ENCODE measurements at regions not wholly inside any gene's neighbourhood (a gene's known extent, or its start where the extent isn't known, plus 50 kb on each side); places are given as distances from the start of the nearest gene placed in this dataset.
"Not testable (repeated sequence)": the region's sequence is repeated elsewhere in the genome, so short reads cannot be mapped to it uniquely, and the experiment has no call there.

GRCh38 chr4:153099391-153100140 lies 104.7 kb upstream of the TRIM2 start:
- intact Hi-C loops (cut with DNase I): no loop called here
- no peak for TF ChIP-seq CTCF (IDR thresholded peaks at IDR 0.05)
- peaks cover 0 to 3% (median 0%) of the 10 kb centered on the region in 7 donors for H3K27me3 ChIP-seq
- 86 to 90% methylated on average over 3 of the region's 3 CpGs for WGBS, 2 donors
- no peak overlapping the region for H3K27ac ChIP-seq
- H3K36me3 ChIP-seq: no peaks in the 10 kb centered on the region
- no peaks in the 10 kb centered on the region for H3K4me1 ChIP-seq
- H3K9me3 ChIP-seq: no peaks in the 10 kb centered on the region
- ATAC-seq (no peak), DNase-seq (no peak)
- H3K4me3 ChIP-seq: no peak overlapping the region

DNA sequence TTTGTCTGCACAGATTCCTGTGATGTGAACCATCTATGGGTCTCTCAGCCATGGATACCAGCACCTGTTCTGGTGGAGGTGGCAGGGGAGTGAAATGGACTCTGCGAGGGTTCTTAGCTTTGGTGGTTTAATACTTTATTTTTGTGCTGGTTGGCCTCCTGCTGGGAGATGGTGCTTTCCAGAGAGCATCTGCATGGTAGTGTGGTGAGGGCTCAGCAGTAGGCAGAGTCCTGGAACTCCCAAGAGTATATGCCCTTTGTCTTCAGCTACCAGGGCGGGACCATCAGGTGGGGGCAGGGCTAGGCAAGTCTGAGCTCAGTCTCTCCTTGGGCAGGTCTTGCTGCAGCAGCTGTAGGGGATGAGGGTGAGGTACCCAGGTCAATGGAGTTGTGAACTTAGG lies 97.5 kb upstream of the TRIM2 start:
- H3K4me3 ChIP-seq; H3K36me3 ChIP-seq; ATAC-seq; intact Hi-C loops (cut with DNase I); H3K27ac ChIP-seq; H3K4me1 ChIP-seq; DNase-seq: not testable (repeated sequence)
- H3K27me3 ChIP-seq: peaks cover 0 to 22% (median 3%) of the 10 kb centered on the region in 7 donors
- 85 to 100% methylated on average over 2 of the region's 2 CpGs for WGBS, 2 donors
- H3K9me3 ChIP-seq: peaks cover 0 to 12% (median 0%) of the 10 kb centered on the region in 11 donors

- Histone ChIP-seq H3K36me3 (no peaks in the 10 kb centered on the region), H3K4me3 (no peak overlapping the region), H3K9me3 (peaks cover 0 to 12% (median 0%) of the 10 kb centered on the region in 11 donors), H3K4me1 (no peaks in the 10 kb centered on the region), H3K27me3 (peaks cover 0 to 22% (median 3%) of the 10 kb centered on the region in 7 donors), H3K27ac (no peak overlapping the region)
- no peak for TF ChIP-seq CTCF (IDR thresholded peaks at IDR 0.05)
- ATAC-seq (no peak), DNase-seq (no peak)
- WGBS, 2 donors: 78 to 82% methylated on average over 8 of the region's 8 CpGs
- intact Hi-C loops (cut with DNase I): no loop called here
These were observed 97.0 kb upstream of the TRIM2 start for GRCh38 chr4:153107246-153107645.

DNA sequence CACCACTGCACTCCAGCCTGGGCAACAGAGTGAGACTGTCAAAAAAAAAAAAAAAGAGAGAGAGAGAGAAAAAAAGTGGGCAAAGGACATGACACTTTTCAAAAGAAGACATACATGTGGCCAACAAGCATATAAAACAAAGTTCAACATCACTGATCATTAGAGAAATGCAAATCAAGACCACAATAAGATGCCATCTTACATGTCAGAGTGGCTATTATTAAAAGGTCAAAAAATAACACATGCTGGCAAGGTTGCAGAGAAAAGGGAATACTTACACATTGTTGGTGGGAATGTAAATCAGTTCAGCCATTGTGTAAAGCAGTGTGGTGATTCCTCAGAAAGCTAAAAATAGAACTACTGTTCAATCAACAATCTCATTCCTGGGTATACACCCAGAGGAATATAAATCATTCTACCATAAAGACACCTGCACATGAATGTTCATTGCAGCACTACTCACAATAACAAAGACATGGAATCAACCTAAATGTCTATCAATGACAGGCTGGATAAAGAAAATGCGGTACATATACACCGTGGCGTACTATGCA lies 94.9 kb upstream of the TRIM2 start:
- Histone ChIP-seq H3K4me3 (no peak overlapping the region), H3K27me3 (peaks cover 0 to 22% (median 3%) of the 10 kb centered on the region in 7 donors), H3K9me3 (peaks cover 0 to 12% (median 0%) of the 10 kb centered on the region in 11 donors), H3K36me3 (no peaks in the 10 kb centered on the region), H3K4me1 (peaks cover 0 to 9% (median 0%) of the 10 kb centered on the region in 9 donors), H3K27ac (no peak overlapping the region)
- intact Hi-C loops (cut with DNase I): no loop called here
- TF ChIP-seq CTCF (IDR thresholded peaks at IDR 0.05): no peak
- 95 to 99% methylated on average over 3 of the region's 3 CpGs for WGBS, 2 donors
- no peak for ATAC-seq
- no peak for DNase-seq

DNA sequence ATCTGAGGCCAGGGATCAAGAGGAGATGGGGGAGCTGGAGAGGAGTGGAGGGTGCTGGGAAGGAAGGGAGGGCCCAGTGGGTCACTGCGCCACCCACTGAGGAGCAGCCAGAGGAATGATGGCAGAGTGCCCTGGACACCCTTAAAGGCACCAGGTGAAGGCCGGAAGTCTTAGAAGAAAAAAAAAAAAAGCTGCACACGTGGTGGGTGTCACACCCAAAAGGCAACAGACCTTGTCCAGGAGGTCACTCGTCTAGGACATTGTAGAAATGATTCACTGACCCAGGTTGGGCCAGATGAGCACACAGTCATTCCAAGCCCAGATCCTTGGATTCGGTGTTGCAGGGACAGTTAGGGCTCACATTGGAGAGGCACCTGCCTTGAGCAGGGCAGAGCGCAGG lies 93.5 kb upstream of the TRIM2 start:
- WGBS, 2 donors: 78 to 87% methylated on average over 6 of the region's 6 CpGs
- peaks cover 0 to 19% (median 0%) of the 10 kb centered on the region in 9 donors for H3K4me1 ChIP-seq
- no peak overlapping the region for H3K4me3 ChIP-seq
- H3K36me3 ChIP-seq: no peaks in the 10 kb centered on the region
- peaks cover 0 to 3% (median 0%) of the 10 kb centered on the region in 11 donors for H3K9me3 ChIP-seq
- H3K27me3 ChIP-seq: peaks cover 0 to 12% (median 2%) of the 10 kb centered on the region in 7 donors
- DNase-seq: no peak
- intact Hi-C loops (cut with DNase I): no loop called here
- ATAC-seq: no peak
- TF ChIP-seq CTCF (IDR thresholded peaks at IDR 0.05): no peak
- H3K27ac ChIP-seq: no peak overlapping the region
